HG03565 (cell line): ENCODE measurements at regions not wholly inside any gene's neighbourhood (a gene's known extent, or its start where the extent isn't known, plus 50 kb on each side); places are given as distances from the start of the nearest gene placed in this dataset.

ENCODE experiments used
- ATAC-seq: cut with Tn5 transposase; IDR thresholded peaks from one replicate; pipeline ENCODE4 v1.9.1; 2021; ENCODE audit warnings: mild to moderate bottlenecking, moderate library complexity; ENCODE audit not compliant: unreplicated experiment

GRCh38 chr15:31852933-31853799, 177.1 kb upstream of the CHRNA7 start:
- no peak for ATAC-seq

GRCh38 chr15:31856581-31856980, 173.7 kb upstream of the CHRNA7 start:
- no peak for ATAC-seq

GRCh38 chr15:31857194-31857593, 173.1 kb upstream of the CHRNA7 start:
- ATAC-seq: no peak

GRCh38 chr15:31858026-31858425, 172.3 kb upstream of the CHRNA7 start:
- no peak for ATAC-seq

- no peak for ATAC-seq
Measured at GRCh38 chr15:31866248-31866647, 164.1 kb upstream of the CHRNA7 start.

GRCh38 chr15:31867536-31868442, 162.5 kb upstream of the CHRNA7 start:
- ATAC-seq: no peak

- ATAC-seq: no peak
Measured at GRCh38 chr15:31869686-31870307, 160.5 kb upstream of the CHRNA7 start.

GRCh38 chr15:31870328-31871165, 159.8 kb upstream of the CHRNA7 start, which contains the start of gene OTUD7A:
Gene OTUD7A, minus strand, starts transcription at chr15:31870673.
- ATAC-seq: peak; percentile 86

- no peak for ATAC-seq
Measured at GRCh38 chr15:31871166-31871886, 159.0 kb upstream of the CHRNA7 start.

GRCh38 chr15:31871887-31872281, 158.4 kb upstream of the CHRNA7 start:
- no peak for ATAC-seq

GRCh38 chr15:31887246-31887645, 143.1 kb upstream of the CHRNA7 start:
- ATAC-seq: no peak

GRCh38 chr15:31892513-31892912, 137.8 kb upstream of the CHRNA7 start:
- ATAC-seq: no peak

- ATAC-seq: no peak
Measured at GRCh38 chr15:31893780-31894179, 136.5 kb upstream of the CHRNA7 start.

GRCh38 chr15:31897746-31898145, 132.6 kb upstream of the CHRNA7 start:
- ATAC-seq: no peak

GRCh38 chr15:31901501-31901900, 128.8 kb upstream of the CHRNA7 start:
- no peak for ATAC-seq

- no peak for ATAC-seq
Measured at GRCh38 chr15:31905054-31905453, 125.3 kb upstream of the CHRNA7 start.

- no peak for ATAC-seq
Measured at GRCh38 chr15:31925541-31925940, 104.8 kb upstream of the CHRNA7 start.

- no peak for ATAC-seq
Measured at GRCh38 chr15:31930967-31931366, 99.3 kb upstream of the CHRNA7 start.

GRCh38 chr15:31932576-31932975, 97.7 kb upstream of the CHRNA7 start:
- no peak for ATAC-seq

GRCh38 chr15:31934821-31935220, 95.5 kb upstream of the CHRNA7 start:
- ATAC-seq: no peak
